ENCODE measurements at regions not wholly inside any gene's neighbourhood (a gene's known extent, or its start where the extent isn't known, plus 50 kb on each side); places are given as distances from the start of the nearest gene placed in this dataset.

- Histone ChIP-seq H3K4me1 (peaks cover 17% of the 10 kb centered on the region), H3K27me3 (no peaks in the 10 kb centered on the region), H3K27ac (no peak overlapping the region), H3K9me3 (no peaks in the 10 kb centered on the region), H3K36me3 (replicated peaks in 1 of 2; ENCODE audit: insufficient read depth in 1 of 2, low read depth in 2 of 2) (no peaks in the 10 kb centered on the region), H3K4me3 (no peak overlapping the region)
- intact Hi-C loops (cut with DNase I): no loop called here
- 75 to 86% methylated on average over 3 of the region's 3 CpGs for WGBS, 2 donors
- no peak for ATAC-seq
- TF ChIP-seq POLR2A (IDR thresholded peaks at IDR 0.05) (no peak), CTCF (IDR thresholded peaks at IDR 0.05) (no peak)
- no peak for DNase-seq
Observed at GRCh38 chr5:68452286-68452685, 236.7 kb downstream of the PIK3R1 start.

GRCh38 chr5:68454172-68454571 lies 238.6 kb downstream of the PIK3R1 start:
- TF ChIP-seq POLR2A (IDR thresholded peaks at IDR 0.05) (no peak), CTCF (IDR thresholded peaks at IDR 0.05) (no peak)
- no peak for ATAC-seq
- H3K27ac ChIP-seq: no peak overlapping the region
- peaks cover 36% of the 10 kb centered on the region for H3K4me1 ChIP-seq
- 79 to 88% methylated on average over 3 of the region's 3 CpGs for WGBS, 2 donors
- no peaks in the 10 kb centered on the region for H3K9me3 ChIP-seq
- no peaks in the 10 kb centered on the region for H3K36me3 ChIP-seq (replicated peaks in 1 of 2; ENCODE audit: insufficient read depth in 1 of 2, low read depth in 2 of 2)
- H3K27me3 ChIP-seq: no peaks in the 10 kb centered on the region
- H3K4me3 ChIP-seq: no peak overlapping the region
- intact Hi-C loops (cut with DNase I): no loop called here
- DNase-seq: no peak

GRCh38 chr5:68454766-68455165 lies 239.2 kb downstream of the PIK3R1 start:
- no peak for ATAC-seq
- Histone ChIP-seq H3K4me1 (peaks cover 42% of the 10 kb centered on the region), H3K9me3 (no peaks in the 10 kb centered on the region), H3K4me3 (no peak overlapping the region), H3K27ac (no peak overlapping the region), H3K27me3 (no peaks in the 10 kb centered on the region), H3K36me3 (replicated peaks in 1 of 2; ENCODE audit: insufficient read depth in 1 of 2, low read depth in 2 of 2) (no peaks in the 10 kb centered on the region)
- TF ChIP-seq CTCF (IDR thresholded peaks at IDR 0.05) (no peak), POLR2A (IDR thresholded peaks at IDR 0.05) (no peak)
- WGBS, 2 donors: 88 to 95% methylated on average over 2 of the region's 2 CpGs
- no peak for DNase-seq
- intact Hi-C loops (cut with DNase I): no loop called here

- H3K9me3 ChIP-seq: no peaks in the 10 kb centered on the region
- no peak for DNase-seq
- no peak overlapping the region for H3K4me3 ChIP-seq
- intact Hi-C loops (cut with DNase I): no loop called here
- H3K36me3 ChIP-seq (replicated peaks in 1 of 2; ENCODE audit: insufficient read depth in 1 of 2, low read depth in 2 of 2): no peaks in the 10 kb centered on the region
- peaks cover 46% of the 10 kb centered on the region for H3K4me1 ChIP-seq
- TF ChIP-seq CTCF (IDR thresholded peaks at IDR 0.05) (no peak), POLR2A (IDR thresholded peaks at IDR 0.05) (no peak)
- no peak for ATAC-seq
- 86 to 88% methylated on average over 3 of the region's 3 CpGs for WGBS, 2 donors
- no peaks in the 10 kb centered on the region for H3K27me3 ChIP-seq
- H3K27ac ChIP-seq: no peak overlapping the region
Observed at GRCh38 chr5:68455216-68455615, 239.7 kb downstream of the PIK3R1 start.

GRCh38 chr5:68456756-68457217 lies 241.2 kb downstream of the PIK3R1 start:
- no peaks in the 10 kb centered on the region for H3K9me3 ChIP-seq
- WGBS, 2 donors: 13 to 17% methylated on average over 4 of the region's 4 CpGs
- H3K4me3 ChIP-seq: no peak overlapping the region
- no peaks in the 10 kb centered on the region for H3K27me3 ChIP-seq
- TF ChIP-seq CTCF (IDR thresholded peaks at IDR 0.05): no peak
- H3K27ac ChIP-seq: peak overlapping the region; percentile 8 to 72 (median 63)
- DNase-seq: peak; percentile 83 to 92 (median 86)
- peaks cover 48% of the 10 kb centered on the region for H3K4me1 ChIP-seq
- ATAC-seq: peak; percentile 99
- intact Hi-C loops (cut with DNase I): no loop called here
- H3K36me3 ChIP-seq (replicated peaks in 1 of 2; ENCODE audit: insufficient read depth in 1 of 2, low read depth in 2 of 2): no peaks in the 10 kb centered on the region
